HG03060 (cell line): ENCODE measurements at regions not wholly inside any gene's neighbourhood (a gene's known extent, or its start where the extent isn't known, plus 50 kb on each side); places are given as distances from the start of the nearest gene placed in this dataset.

Experiments used
- ATAC-seq: cut with Tn5 transposase; IDR thresholded peaks from one replicate; pipeline ENCODE4 v1.9.1; 2021; ENCODE audit warnings: low read depth, moderate number of reproducible peaks; ENCODE audit not compliant: unreplicated experiment

GRCh38 chr2:104708967-104709366 is 144.9 kb upstream of the POU3F3 start:
- no peak for ATAC-seq

DNA sequence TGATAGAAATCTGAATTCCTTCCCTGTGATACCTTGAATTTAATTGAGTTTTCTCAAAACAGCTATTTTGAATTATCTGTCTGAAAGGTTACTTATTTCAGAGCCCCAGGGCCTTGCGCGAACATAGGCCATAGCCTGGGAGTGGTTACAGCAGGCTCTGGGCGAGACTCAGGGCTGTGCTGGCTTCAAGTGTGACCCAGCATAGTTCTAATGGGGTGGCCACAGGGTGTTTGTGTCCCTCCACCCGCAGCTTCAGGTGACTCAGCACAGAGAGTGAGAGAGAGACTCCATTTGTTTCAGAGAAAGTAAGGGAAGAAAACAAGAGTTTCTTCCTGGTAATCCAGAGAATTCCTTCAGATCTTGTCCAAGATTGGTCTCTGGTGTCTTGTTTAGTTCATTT is 137.9 kb upstream of the POU3F3 start:
- ATAC-seq = no peak

DNA sequence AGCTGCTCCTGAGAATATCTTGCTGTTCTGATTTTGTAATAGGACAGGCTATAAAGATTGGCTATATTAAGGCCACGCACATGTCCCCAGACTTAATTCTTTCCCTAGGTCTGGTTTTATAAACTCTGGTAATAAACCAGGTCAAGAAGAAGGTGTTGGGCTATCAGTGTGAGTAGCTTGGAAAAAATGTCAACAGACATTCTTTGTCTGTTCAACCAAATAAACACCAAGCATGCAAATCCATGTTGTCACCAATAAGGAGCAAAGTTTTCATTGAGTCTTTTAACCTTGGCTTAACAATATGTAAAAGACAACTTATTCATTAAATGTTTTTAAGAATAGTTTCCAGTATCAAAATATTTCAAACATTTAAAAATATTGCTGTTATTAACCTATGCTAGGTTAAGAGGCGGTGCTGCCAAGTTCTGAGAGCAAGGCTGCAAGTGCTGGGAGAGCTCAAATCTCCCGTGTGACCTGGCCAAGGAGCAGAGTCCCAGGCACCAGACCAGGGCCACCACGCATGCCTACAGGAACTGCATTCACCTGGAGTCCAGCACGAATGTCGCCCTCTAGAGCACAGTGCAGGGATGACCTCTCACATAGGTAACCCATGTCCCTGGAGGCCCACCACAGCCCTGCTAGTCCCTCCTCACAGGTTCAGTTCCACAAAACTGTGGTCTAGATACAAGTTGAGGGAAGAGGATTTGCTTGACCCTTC is 120.5 kb upstream of the POU3F3 start:
- ATAC-seq = no peak

GRCh38 chr2:104734937-104735586 is 118.9 kb upstream of the POU3F3 start:
- ATAC-seq = peak; percentile 47

DNA sequence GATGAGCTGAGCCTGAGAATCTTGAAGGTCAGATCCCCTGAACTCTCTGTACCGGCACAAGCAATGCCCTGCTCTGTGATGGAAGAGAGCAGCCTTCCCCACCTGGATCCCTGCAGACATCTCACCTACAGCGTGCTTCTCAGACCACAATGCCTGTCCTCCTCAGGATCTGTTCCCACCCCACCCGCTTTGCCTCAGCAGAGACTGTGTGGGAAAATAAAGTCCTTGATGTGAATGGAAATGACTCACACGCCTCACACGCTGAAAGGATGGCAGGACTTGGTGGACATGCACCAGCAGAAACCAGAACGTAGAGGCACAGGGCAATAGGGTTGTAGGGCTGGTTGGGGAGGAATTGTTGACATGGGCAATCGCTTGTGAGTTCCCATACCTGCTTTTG is 117.9 kb upstream of the POU3F3 start:
- ATAC-seq = no peak

GRCh38 chr2:104741860-104742259 is 112.1 kb upstream of the POU3F3 start:
- no peak for ATAC-seq

DNA sequence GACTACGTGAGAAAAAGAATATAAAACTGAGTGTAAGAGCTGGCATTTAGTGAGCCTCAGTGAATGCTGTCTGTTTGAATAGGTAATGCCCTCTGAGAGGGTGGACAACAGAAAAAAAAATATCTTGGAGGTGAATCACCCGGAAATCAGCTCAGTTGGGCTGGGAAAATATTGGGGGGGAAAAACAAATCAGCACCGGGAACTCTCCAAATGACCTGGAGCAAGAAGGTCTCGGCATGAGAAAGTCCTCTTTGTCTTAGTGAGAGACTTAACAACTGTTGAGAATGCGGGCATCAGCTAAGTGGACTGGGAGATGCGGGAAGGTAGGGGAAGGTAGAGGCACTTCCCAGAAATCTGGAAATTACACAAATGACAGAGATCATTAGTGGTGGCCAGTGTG is 109.4 kb upstream of the POU3F3 start:
- no peak for ATAC-seq

- no peak for ATAC-seq
Measured at GRCh38 chr2:104745846-104746245, 108.1 kb upstream of the POU3F3 start.

DNA sequence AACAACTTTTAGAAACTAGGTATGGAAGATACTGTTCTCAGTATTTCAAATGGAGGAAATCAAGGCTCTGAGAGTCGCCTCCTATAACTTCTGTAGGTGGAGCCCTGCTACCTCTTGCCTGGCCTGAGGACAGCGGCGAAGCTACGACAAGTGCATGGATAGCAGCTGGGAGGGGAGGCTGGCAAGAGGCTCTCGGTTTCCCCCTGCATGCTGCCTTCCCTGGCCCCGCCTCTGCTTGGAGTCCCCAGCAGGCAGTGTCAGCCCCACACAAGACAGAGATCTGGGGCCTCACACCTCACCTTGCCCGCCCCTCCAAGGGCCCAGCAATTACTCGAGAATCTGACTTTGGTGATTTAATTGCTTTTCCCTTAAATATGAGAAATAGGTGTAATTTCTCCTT is 107.6 kb upstream of the POU3F3 start:
- no peak for ATAC-seq

- no peak for ATAC-seq
Measured at GRCh38 chr2:104746858-104747257, 107.1 kb upstream of the POU3F3 start.

- ATAC-seq = no peak
Measured at GRCh38 chr2:104749856-104750460, 104.0 kb upstream of the POU3F3 start.

- no peak for ATAC-seq
Measured at GRCh38 chr2:104752504-104752903, 101.4 kb upstream of the POU3F3 start.

DNA sequence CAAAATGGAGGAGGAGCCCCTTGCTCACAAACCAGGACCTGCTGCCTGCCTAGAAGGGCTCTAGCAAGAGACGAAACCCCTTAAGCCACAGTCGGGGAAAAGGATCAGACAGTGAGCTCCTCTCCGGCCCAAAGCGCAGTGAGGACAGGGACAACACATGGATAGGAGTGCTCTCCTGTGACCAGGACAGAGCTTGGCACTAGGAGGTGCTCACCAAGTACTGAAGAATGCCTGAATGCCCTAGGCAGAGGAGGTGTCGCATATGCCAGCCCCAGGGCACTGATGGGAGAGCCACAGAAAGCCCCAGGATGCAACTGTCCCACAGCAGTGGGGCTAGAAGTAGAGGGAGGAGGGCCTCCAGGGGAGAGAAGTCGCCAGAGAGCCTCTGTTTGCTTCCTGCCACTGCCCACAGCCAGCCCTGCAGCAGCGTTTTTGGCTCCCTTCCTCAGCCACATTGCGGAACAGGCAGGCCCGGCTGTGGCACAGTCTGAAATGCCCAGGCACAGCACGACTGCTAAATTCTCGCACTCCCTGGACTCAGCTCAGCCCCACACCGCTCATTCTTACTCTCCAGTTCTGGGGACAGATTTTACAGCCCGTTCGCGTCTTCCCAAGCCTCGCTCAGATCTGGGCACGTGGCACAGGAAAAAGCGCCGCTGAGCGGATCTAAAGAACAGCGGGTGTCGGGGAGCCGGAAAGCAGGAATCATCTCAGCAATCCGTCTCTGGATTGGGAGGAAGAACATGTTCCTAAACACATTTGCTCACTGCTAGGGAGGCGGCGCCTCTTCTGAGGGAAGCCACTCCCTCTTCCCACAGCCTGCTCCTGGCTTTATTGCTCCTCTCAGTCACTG is 98.7 kb upstream of the POU3F3 start:
- ATAC-seq = no peak

DNA sequence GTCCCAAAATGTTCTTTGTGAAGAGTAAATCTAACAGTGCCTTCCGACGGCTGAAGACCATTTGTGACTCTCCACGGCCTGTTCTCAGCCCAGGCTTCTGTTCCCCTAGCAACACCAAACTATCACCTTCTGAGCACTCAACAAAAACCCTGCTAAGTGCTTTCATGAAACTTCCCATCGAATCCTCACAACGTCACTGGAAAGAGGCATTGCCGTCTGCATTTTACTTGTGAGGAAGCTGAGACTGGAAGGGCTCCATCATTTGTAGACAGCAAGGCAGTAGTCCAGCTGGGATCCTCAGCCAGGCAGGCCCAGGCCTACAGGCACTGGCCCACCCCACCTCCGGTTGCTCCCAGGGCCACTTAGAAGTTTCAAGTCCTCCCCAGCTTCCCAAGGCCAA is 97.8 kb upstream of the POU3F3 start:
- no peak for ATAC-seq

DNA sequence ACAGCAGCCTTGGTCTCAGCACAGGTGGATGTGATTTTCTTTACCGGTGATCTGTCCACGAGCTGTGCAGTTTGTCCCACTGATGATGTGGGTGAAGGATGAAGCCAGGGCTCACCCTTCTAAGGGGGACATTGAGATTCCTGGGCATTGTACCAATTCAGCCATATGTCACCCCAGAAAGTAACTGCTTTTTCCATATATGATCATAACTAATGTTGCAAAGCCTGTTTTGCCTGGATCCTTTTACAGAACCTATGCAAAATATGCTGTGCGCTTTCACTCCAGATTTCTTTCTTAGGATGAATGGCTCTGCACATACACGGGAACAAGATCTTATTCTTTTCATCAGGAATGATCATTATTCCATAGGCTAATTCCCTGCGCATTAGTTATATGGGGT is 96.9 kb upstream of the POU3F3 start:
- ATAC-seq = no peak

DNA sequence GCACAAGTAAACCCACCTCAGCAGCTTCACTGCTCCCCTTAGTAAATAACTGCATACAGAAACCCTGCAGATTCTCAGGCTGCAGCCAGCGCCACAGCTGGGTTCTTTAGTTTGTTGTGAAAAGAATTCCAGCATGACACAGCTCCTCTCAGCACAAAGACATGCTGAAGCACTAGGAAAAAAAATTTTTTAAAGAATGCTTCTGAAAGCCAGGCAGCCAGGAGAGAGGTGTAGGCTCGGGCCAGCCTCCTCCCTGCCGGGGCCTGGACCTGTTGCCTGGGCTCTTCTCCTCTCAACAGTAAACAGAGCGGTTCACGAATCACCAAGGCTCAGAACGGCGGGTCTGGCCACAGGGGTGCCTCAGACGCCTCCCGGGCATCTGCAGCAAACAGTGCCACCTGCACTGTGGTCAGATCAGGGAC is 95.7 kb upstream of the POU3F3 start:
- ATAC-seq = no peak

GRCh38 chr2:104762031-104762430 is 91.9 kb upstream of the POU3F3 start:
- ATAC-seq = no peak

GRCh38 chr2:104766683-104767082 is 87.2 kb upstream of the POU3F3 start:
- ATAC-seq = no peak

DNA sequence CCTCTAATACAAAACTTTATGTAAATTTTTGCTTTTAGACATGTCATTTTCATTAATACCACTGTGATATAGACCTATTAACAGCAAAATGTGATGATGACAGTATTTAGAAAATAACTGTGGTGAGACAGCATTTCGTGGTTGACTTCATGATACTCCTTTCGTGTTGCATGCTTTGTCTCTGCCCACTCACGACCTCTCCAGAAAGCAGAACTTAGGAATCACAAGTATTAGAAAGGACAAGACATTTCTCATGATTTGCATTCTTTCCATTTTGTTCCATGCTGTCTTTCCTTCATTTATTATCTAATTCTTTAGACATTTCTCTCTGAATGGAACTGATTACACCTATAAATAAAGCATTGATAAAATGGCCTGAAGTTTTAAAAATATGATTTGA is 85.2 kb upstream of the POU3F3 start:
- ATAC-seq = no peak

DNA sequence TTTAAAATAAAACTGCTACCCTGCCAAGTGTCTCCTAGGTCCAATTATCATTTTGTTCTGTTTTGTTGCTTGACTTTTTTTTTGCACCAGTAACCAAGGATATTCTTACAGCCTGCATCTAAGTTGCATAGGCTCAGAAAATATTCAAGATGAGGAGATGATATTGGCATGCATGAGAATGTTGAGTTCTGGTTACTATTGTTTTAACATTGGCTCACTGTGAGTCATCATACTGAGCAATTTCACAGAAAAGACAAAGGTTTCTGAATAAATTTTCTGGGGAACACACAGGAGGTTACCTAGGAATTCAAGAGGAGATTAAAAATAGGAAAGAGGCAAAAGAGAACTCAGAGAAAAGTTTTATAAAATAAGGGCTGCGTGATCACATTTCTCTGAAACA is 84.8 kb upstream of the POU3F3 start:
- ATAC-seq = no peak

DNA sequence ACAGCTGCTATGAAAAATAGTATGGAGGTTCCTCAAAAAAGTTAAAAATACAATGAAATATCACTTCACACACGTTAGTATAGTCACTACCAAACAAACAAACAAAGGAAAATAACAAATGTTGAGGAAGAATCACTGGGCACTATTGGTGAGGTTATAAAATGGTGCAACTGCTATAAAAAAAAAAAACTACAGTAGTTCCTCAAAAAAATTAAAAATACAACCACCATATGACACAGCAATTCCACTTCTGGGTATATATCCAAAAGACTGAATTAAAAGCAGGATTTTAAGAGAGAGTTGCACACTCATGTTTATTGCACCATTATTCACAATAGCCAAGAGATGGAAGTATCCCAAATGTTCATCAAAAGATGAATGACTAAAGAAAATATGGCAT is 80.9 kb upstream of the POU3F3 start:
- no peak for ATAC-seq
